ENCODE measurements at regions not wholly inside any gene's neighbourhood (a gene's known extent, or its start where the extent isn't known, plus 50 kb on each side); places are given as distances from the start of the nearest gene placed in this dataset.

DNA sequence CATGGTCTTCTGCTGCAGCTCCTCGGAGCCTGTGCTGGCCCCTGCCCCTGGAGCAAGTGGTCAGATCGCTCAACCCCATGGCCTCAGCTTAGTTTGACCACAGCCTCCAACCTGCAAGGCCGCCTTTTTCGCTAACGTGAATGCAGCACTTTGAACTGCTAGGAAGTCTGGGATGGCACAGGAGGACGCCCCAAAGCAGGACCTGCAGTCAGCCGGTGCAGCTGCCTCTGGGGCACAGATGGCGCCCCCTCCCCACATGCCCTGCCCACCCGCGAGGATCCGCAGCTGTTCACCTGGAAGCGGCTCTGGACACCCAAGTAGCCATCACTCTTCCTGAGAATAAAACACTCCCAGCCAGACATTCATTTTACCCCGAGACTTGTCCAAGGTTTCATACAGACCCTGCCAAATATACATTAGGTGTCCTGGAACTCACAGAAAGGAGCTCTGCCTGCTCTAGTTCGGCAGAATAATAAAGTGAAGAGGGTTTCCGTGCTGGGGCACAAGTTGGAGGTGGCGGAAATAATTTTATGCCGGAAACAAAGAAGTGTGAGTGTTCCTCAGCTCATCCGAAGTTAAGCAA lies 510.1 kb downstream of the EIPR1 start:
- 56 to 80% methylated on average over 18 of the region's 18 CpGs for WGBS, 2 donors
- intact Hi-C loops (cut with DNase I; ENCODE audit: low total_unique reads), result no loop called here
- DNase-seq (ENCODE audit: low spot score in 2 of 2), result no peak
- no peak for TF ChIP-seq POLR2A (IDR thresholded peaks at IDR 0.05)
- TF ChIP-seq, protein P1, sequence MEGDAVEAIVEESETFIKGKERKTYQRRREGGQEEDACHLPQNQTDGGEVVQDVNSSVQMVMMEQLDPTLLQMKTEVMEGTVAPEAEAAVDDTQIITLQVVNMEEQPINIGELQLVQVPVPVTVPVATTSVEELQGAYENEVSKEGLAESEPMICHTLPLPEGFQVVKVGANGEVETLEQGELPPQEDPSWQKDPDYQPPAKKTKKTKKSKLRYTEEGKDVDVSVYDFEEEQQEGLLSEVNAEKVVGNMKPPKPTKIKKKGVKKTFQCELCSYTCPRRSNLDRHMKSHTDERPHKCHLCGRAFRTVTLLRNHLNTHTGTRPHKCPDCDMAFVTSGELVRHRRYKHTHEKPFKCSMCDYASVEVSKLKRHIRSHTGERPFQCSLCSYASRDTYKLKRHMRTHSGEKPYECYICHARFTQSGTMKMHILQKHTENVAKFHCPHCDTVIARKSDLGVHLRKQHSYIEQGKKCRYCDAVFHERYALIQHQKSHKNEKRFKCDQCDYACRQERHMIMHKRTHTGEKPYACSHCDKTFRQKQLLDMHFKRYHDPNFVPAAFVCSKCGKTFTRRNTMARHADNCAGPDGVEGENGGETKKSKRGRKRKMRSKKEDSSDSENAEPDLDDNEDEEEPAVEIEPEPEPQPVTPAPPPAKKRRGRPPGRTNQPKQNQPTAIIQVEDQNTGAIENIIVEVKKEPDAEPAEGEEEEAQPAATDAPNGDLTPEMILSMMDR (IDR thresholded peaks at IDR 0.05), result no peak
- H3K4me3 ChIP-seq (ENCODE audit: low read depth, poor library complexity, severe bottlenecking), result no peak overlapping the region

- WGBS, 2 donors, result 41 to 49% methylated on average over 14 of the region's 14 CpGs
- no peak overlapping the region for H3K4me3 ChIP-seq (ENCODE audit: low read depth, poor library complexity, severe bottlenecking)
- TF ChIP-seq, protein P1 (IDR thresholded peaks at IDR 0.05), result no peak
- TF ChIP-seq POLR2A (IDR thresholded peaks at IDR 0.05), result no peak
- intact Hi-C loops (cut with DNase I; ENCODE audit: low total_unique reads), result no loop called here
- DNase-seq (ENCODE audit: low spot score in 2 of 2), result no peak
Measured at GRCh38 chr2:2866459-2866858, 511.2 kb downstream of the EIPR1 start.

GRCh38 chr2:2862386-2862785 lies 515.2 kb downstream of the EIPR1 start:
- TF ChIP-seq, protein P1 (IDR thresholded peaks at IDR 0.05), result no peak
- TF ChIP-seq POLR2A (IDR thresholded peaks at IDR 0.05), result no peak
- intact Hi-C loops (cut with DNase I; ENCODE audit: low total_unique reads), result no loop called here
- DNase-seq (ENCODE audit: low spot score in 2 of 2), result no peak
- H3K4me3 ChIP-seq (ENCODE audit: low read depth, poor library complexity, severe bottlenecking), result no peak overlapping the region
- WGBS, 2 donors, result 77 to 82% methylated on average over 5 of the region's 5 CpGs

DNA sequence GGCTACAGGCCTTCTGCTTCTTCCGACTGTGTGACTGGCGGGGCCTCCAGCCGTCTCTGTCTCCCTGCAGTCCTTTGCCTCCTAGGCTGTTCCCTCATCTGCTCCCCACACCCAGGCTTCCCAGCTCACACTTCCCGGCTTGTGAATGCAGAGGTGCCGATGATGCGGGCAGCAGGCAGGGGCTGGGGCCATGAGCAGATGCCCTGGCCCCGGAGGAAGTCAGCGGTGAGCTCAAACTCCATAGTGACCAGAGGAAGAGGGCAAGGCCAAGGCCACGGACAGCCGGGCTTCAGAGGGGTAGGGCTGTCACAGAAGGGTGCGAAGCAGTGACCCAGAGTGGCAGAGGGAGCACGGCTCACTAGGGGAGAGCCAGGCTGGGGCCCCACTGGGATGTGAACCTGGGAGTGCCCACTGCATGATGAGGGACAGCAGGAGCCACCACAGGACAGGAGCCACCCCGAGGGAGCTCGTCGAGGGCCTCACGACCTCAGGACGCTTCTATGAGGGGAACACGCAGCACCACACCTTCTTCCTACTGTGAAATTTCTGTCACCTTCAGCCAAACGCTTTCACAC lies 515.9 kb downstream of the EIPR1 start:
- intact Hi-C loops (cut with DNase I; ENCODE audit: low total_unique reads), result no loop called here
- DNase-seq (ENCODE audit: low spot score in 2 of 2), result no peak
- WGBS, 2 donors, result 84 to 90% methylated on average over 19 of the region's 19 CpGs
- no peak for TF ChIP-seq POLR2A (IDR thresholded peaks at IDR 0.05)
- TF ChIP-seq, protein P1 (IDR thresholded peaks at IDR 0.05), result no peak
- H3K4me3 ChIP-seq (ENCODE audit: low read depth, poor library complexity, severe bottlenecking), result no peak overlapping the region

- H3K4me3 ChIP-seq (ENCODE audit: low read depth, poor library complexity, severe bottlenecking), result no peak overlapping the region
- TF ChIP-seq, protein P1 (IDR thresholded peaks at IDR 0.05), result no peak
- no peak for TF ChIP-seq POLR2A (IDR thresholded peaks at IDR 0.05)
- intact Hi-C loops (cut with DNase I; ENCODE audit: low total_unique reads), result no loop called here
- WGBS, 2 donors, result 88 to 91% methylated on average over 17 to 20 of the region's 20 CpGs
- no peak for DNase-seq (ENCODE audit: low spot score in 2 of 2)
Measured at GRCh38 chr2:2860589-2861300, 516.9 kb downstream of the EIPR1 start.

Measured in lower leg skin (tissue), 4 donors.